ENCODE measurements at regions not wholly inside any gene's neighbourhood (a gene's known extent, or its start where the extent isn't known, plus 50 kb on each side); places are given as distances from the start of the nearest gene placed in this dataset.
A peak's percentile ranks its signal among the peaks of the same experiment; 100 is the strongest.

- Mint-ChIP-seq H3K4me3 (no peak overlapping the region), H3K4me1 (ENCODE audit: low read depth) (peaks cover 57% of the 10 kb centered on the region), H3K27me3 (ENCODE audit: insufficient read depth) (no peaks in the 10 kb centered on the region), H3K36me3 (ENCODE audit: low read depth) (peaks cover 21% of the 10 kb centered on the region), H3K9me3 (peaks cover 22% of the 10 kb centered on the region), H3K27ac (peak overlapping the region; percentile 84)
- TF ChIP-seq, protein P1, sequence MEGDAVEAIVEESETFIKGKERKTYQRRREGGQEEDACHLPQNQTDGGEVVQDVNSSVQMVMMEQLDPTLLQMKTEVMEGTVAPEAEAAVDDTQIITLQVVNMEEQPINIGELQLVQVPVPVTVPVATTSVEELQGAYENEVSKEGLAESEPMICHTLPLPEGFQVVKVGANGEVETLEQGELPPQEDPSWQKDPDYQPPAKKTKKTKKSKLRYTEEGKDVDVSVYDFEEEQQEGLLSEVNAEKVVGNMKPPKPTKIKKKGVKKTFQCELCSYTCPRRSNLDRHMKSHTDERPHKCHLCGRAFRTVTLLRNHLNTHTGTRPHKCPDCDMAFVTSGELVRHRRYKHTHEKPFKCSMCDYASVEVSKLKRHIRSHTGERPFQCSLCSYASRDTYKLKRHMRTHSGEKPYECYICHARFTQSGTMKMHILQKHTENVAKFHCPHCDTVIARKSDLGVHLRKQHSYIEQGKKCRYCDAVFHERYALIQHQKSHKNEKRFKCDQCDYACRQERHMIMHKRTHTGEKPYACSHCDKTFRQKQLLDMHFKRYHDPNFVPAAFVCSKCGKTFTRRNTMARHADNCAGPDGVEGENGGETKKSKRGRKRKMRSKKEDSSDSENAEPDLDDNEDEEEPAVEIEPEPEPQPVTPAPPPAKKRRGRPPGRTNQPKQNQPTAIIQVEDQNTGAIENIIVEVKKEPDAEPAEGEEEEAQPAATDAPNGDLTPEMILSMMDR (IDR thresholded peaks at IDR 0.05): no peak
- DNase-seq: peak; percentile 63
Measured at GRCh38 chr6:144899161-144899560, 614.0 kb downstream of the UTRN start.

DNA sequence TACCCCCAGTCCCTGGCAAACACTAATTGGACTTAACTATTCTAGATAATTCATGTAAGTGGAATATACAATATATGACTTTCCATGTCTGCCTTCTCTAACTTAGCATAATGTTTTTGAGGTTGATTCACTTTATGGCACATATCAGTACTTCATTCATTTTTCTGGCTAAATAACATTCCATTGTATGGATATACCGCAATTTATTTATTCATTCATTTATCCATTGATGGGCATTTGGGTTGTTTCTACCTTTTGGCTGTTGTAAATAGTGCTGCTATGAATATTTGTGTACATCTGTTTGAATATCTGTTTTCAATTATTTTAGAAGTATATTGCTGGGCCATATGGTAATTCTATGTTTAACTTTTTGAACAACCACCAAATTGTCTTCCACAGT lies 616.3 kb downstream of the UTRN start:
- DNase-seq: no peak
- no peak overlapping the region for H3K27ac Mint-ChIP-seq
- H3K4me3 Mint-ChIP-seq: no peak overlapping the region
- peaks cover 22% of the 10 kb centered on the region for H3K9me3 Mint-ChIP-seq
- H3K36me3 Mint-ChIP-seq (ENCODE audit: low read depth): peaks cover 21% of the 10 kb centered on the region
- H3K4me1 Mint-ChIP-seq (ENCODE audit: low read depth): peaks cover 36% of the 10 kb centered on the region
- H3K27me3 Mint-ChIP-seq (ENCODE audit: insufficient read depth): no peaks in the 10 kb centered on the region
- TF ChIP-seq, protein P1 (IDR thresholded peaks at IDR 0.05): no peak

DNA sequence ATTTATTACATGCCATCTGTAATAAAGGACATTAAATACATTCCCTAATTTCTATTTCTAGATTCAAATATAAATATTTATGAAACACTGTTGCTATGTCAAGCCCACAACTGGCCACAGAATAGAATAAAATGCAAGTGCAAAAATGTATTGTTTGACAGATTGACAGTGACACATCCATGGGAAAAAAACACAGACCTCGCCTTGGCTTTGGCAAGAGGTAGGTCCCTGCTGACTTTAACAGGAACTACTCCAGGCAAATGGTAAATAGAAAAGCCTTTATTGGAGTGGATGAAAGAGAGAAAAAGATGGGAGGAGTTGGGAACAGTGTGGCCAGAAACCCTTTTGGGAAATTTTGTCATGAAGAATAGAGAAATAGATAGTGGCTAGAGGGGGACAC lies 622.9 kb downstream of the UTRN start:
- peaks cover 1% of the 10 kb centered on the region; the same call in 1 of the 2 replicates for H3K27me3 Mint-ChIP-seq (ENCODE audit: insufficient read depth)
- TF ChIP-seq, protein P1 (IDR thresholded peaks at IDR 0.05): no peak
- peaks cover 8% of the 10 kb centered on the region for H3K36me3 Mint-ChIP-seq (ENCODE audit: low read depth)
- H3K27ac Mint-ChIP-seq: no peak overlapping the region
- no peak overlapping the region for H3K4me3 Mint-ChIP-seq
- peaks cover 33% of the 10 kb centered on the region for H3K4me1 Mint-ChIP-seq (ENCODE audit: low read depth)
- H3K9me3 Mint-ChIP-seq: peaks cover 2% of the 10 kb centered on the region; the same call in 1 of the 2 replicates
- no peak for DNase-seq

- peaks cover 1% of the 10 kb centered on the region; the same call in 1 of the 2 replicates for H3K27me3 Mint-ChIP-seq (ENCODE audit: insufficient read depth)
- no peak overlapping the region for H3K27ac Mint-ChIP-seq
- no peaks in the 10 kb centered on the region for H3K9me3 Mint-ChIP-seq
- no peak overlapping the region for H3K4me3 Mint-ChIP-seq
- H3K4me1 Mint-ChIP-seq (ENCODE audit: low read depth): peaks cover 47% of the 10 kb centered on the region
- TF ChIP-seq, protein P1 (IDR thresholded peaks at IDR 0.05): no peak
- H3K36me3 Mint-ChIP-seq (ENCODE audit: low read depth): 0 out of 2 replicates have a peak, but pooled peaks cover 4% of the 10 kb centered on the region
- no peak for DNase-seq
Measured at GRCh38 chr6:144909753-144910285, 624.7 kb downstream of the UTRN start.

GRCh38 chr6:144911322-144911721 lies 626.2 kb downstream of the UTRN start:
- TF ChIP-seq, protein P1 (IDR thresholded peaks at IDR 0.05): no peak
- Mint-ChIP-seq H3K9me3 (no peaks in the 10 kb centered on the region), H3K27me3 (ENCODE audit: insufficient read depth) (peaks cover 1% of the 10 kb centered on the region; the same call in 1 of the 2 replicates), H3K4me1 (ENCODE audit: low read depth) (peaks cover 47% of the 10 kb centered on the region), H3K4me3 (no peak overlapping the region), H3K36me3 (ENCODE audit: low read depth) (0 out of 2 replicates have a peak, but pooled peaks cover 4% of the 10 kb centered on the region), H3K27ac (no peak overlapping the region)
- DNase-seq: no peak

Measured in HFFc6 (cell line).